IPS-NIHi7 (cell line): ENCODE measurements at regions not wholly inside any gene's neighbourhood (a gene's known extent, or its start where the extent isn't known, plus 50 kb on each side); places are given as distances from the start of the nearest gene placed in this dataset.

Source experiments
- DNase-seq: peaks from one replicate; pipeline ENCODE4 v3.0.0; 2012; ENCODE audit warnings: mixed read lengths; ENCODE audit errors: extremely low spot score

DNA sequence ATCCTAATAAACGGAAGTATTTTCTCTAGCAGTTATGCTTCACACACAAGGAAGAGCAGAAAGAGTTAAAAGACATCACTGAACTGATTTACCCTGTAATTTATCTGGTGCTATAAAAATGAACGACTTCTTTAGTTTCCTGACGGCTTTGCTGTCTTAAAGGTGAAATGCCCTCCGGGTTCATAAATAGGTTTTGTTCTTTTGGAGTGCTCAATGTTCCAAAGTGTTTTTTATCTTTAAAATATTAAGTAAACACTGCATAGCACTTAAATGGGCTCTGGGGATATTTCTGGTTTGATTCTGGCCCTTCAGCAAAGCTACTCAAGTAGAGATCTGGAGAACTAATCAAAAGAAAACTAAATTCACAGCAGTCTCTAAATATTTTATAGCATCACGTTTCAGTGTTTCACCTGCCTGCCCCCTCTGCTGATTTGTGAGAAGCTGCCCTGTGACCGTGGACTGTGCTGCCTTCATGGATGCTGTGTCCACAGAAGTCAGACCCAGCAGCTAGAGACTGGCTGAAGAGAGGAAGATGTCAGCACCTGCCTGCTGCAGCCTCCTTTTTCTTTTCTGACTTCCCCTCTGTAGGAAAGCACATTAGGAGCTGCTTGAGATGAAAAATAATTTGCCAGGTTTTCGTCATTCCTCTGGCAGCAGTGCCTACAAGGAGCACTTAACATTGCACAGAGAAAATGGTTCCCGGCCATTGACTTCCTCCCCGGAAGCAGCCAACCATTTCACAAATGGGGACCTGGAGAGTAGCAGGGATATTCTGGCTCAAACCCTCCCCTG is 205.1 kb upstream of the FSCB start:
- DNase-seq, result no peak

DNA sequence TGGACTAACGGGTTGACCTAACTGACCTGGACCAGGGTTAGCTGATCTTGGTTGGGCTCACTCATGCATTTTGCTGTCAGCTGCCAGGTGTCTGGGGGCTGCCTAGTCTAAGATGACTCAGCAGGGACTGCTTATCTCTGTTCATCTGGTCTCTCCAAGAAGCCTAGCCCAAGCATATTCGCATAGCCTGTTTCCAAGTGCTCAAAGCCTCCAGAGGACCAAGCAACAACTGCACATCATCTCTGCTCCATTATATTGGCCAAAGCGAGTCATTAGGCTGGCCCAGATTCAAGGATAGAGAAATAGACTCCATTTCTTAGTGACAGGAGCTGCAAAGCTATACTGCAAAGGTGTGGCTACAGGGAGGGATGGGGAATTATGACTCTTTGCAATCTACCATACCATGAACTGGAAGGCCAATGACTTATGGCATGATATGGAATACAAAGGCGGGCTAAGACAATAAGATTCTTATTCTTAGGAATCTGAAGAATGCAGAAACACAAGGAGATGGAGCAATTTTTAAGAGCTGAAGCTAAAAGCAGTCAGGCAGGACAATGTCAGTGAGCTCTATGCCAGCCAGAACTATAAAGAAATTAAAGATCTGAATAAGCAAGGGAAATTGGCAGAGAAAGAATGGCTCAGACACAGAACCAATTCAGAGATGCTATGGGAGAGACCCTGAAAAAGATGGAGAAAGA is 194.6 kb upstream of the FSCB start:
- DNase-seq, result no peak

DNA sequence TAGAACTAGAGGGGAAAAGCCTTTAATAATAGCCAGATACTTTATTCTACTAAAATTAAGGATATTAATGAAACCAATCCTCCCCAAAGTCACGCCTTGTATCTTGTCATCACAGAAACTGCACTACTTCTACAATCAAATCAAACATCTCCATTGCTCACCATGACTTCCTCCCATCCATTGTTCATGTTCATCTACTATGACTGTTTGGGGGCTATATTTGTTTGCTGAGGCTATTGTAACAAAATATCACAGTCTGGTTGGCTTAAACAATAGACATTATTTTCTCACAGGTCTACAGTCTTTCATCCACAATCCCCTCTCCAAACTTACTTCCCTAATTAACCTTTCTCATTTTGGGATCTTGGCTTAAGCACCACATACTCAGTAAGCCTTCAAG is 193.6 kb upstream of the FSCB start:
- no peak for DNase-seq

DNA sequence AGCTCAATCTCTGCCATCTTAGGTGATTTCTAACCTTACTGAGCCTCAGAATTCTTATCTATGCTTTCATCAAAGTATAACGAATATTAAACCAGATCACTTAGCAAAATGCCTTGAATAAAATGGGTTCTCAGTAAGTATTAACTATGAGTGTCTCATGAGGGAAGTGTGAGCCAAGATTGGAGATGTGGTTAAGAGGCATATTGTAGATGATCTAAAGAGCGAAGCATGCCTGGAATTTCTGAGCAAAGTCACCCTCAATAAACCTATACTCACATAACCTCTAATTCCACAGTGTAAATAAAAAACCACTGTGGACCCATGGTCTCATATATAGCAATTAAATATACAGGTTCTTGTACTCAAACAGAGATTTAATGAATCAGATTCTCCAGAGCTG is 193.1 kb upstream of the FSCB start:
- no peak for DNase-seq

DNA sequence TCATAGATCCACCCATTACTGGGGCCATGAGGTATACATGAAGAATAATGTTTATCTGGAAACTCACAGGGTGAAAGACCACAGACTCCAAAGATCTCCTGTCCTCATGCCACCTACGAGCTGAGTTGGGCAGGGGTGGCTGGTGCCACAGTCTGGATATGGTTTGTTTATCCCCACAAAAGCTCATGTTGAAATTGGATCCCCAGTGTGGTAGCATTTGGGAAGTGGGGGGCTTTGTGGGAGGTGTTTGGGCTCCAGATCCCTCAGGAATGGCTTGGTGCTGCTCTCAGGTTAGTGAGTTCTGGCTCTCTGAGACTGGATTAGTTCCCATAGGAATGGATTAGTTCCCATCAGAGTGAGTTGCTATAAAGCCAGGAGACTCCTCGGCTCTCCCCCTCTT is 192.3 kb upstream of the FSCB start:
- DNase-seq, result no peak

DNA sequence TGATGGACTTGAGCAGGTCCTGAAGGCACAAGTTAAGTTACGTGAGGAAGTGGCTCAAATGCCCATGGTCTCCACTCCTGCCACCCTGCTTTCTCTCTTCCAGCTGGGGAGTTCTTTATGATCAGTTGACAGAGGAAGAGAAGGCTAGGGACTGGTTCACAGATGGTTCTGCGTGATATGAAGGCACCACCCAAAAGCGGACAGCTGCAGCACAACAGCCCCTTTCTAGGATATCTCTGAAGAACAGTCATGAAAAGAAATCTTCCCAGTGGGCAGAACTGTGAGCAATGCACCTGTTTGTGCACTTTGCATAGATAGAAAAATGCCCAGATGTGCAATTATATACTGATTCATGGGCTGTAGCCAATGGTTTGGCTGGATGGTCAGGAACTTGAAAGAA is 162.4 kb upstream of the FSCB start:
- DNase-seq, result no peak

DNA sequence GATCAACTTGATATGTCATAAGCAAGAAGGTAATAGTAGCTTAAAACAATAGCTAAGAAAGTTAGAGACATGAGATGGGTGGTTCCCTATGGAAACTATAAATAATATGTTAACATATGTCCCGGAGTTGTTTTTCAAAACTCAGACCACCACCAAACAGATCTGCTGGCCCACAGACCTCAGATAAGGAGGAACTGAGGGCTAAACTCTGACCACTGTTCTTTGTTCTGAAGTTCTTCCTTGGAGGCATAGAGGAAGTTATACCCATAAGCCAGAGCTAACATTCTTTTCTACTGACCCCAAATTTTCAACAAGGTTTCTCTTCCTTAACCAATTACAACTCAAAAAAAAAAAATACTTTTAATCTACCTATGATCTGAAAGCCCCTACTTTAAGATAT is 156.1 kb upstream of the FSCB start:
- no peak for DNase-seq

DNA sequence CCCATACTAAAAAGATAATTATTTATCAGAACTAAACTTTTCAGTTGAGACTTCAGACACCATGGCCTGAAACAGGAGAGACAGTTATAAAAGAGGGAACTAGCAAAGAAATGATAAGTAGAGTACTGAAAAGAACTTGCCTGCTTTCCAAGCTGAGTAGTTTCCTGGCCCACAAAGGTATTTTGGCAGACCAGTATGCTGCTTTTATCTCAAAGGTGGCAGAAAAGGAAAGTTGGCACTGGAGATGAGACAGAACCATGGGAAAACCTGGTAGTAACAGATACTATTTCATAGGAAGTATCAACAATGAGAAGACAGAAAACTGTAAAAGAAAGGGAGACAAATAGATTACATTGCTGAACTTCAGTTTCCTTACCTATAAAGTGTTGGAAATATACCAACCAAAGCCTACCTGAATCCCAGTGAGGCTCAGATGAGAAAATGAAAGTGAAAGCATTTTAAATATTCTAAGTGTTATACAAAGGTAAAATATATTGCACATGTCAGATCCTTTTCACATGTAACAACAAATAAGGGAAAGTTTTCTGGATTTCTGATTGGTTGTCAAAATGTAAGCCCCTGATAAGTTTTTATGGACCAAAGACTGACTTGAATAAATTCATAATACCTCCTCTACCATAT is 155.3 kb upstream of the FSCB start:
- no peak for DNase-seq

DNA sequence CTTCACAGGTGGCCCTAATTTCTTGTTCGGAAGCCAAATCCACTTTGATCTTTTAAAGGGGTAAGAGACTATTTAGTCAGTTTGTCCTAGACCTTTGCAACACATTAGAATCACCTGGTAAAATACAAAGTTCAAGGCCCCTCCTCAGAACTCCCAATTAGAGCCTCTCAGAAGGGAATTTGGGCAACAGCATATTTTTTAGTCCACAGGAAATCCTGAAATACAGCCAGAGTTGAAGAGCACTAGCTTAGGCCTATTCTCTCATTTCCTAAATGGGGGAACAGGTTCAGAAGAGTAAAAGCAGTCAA is 151.3 kb upstream of the FSCB start:
- DNase-seq, result no peak

DNA sequence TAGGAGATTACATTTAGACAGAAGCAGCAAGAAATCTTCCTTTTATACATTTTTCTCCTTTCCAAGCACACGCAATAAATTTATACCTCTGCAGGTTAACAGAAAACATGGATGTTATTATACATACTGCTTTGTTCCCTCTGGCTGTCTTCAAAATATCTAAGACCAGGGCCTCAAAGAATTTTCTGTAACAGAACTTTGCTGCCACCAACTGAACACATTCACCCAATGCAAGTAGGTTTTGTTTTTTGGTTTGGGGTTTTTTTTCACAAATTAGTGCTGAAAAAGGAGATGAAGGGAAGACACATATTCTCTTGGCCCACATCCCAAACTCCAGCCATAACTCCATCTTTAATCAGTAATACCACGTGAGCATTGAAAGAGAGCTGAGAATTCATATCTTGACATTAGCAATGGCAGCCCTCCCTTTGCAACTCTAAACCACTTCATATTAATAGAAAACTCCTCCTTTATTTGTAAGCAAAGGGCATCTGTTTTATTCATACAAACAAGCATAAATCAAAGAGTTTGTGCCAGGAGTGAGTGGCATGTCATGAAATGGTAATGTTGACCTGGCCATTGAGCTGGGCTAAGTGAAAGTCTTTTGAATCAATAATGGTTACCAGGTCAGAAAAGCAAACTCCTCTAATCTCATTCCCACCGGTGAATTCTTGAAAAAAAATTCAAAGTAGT is 150.8 kb upstream of the FSCB start:
- no peak for DNase-seq

DNA sequence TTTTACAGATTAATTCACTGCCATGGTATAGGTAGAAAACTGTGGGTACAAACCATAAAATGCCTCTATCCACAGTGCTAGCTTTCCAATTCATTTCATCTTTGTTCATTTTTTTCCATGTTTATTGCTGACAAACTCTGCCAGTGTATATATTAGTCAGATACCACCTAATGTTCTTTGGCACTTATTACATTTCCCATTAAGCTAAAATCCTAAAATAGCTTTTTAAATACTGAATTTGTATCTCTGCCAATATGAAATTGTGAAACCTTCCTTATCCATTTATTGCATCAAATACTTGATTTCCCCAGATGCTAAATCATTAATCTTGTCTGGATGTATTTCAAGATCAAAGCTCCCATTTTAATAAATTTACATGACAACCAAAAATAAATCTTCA is 150.1 kb upstream of the FSCB start:
- DNase-seq, result no peak

DNA sequence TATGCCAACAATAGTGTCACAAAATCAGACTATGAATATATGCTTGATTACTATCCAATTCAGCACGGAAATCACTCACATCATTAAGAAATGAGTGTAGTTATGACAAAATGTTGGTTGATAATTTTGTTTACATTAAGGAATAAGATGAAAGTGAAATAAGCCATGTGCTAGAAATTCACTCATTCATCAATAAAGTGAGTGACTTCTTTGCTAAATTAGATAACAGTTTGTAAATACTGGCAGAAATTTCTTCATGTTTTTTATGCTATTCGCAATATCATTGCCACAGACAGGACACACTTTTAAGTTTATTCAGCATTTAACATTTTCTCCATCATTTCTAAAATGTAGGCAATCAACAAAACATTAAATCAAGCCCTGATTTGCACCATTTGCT is 147.5 kb upstream of the FSCB start:
- DNase-seq, result no peak

DNA sequence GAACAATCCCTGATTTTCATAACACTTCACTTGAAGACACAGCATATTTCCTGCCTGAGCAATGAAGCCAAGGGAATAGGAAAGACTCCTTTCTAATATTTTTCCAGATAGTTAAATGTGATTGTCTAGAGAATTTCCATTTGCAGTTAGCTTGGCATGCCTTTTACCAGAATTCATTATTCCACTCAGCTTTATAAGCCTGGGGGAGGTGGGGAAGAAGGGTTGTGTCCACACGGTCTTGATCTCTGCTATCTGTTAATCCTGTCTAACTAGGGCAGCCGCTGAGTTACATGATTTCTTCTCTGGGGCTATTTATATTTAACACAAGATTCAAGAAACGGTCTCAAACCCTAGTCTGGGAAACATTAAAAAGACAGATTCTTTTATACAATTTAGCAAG is 146.6 kb upstream of the FSCB start:
- no peak for DNase-seq

DNA sequence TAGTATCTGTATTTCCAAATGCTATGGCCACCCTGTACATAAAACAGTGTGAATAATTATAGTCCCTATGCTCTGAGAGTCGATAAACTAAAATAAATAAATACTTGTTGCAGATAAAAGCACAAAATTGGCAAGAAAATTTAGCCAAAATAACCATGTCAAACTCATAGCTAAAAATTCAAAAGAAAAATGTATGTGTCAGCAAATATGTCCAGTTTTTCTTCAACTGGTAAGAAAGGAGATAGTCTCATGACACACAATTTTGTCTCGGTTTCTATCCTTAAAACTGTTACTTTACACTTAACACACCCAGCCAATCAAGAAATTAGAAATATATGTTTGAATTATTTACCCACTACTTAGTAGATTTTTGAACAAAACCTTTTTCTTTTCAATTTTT is 145.6 kb upstream of the FSCB start:
- DNase-seq, result no peak

DNA sequence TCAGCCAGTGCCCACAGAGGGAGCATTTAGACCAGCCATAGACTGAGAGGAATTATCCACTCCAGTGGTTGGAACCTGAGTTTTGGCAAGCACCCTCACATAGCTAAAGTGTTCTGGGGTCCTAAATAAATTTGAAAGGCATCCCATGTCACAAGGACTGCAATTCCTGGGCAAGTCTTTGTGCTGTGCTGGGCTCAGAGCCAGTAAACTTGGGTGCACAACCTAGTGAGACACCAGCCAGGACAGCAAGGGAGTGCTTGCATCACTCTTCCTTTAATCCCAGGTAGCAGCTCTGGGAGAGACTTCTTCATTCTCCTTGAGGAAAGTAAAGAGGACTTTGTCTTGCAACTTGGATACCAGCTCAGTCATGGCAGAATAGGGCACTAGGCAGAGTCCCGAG is 142.0 kb upstream of the FSCB start:
- DNase-seq, result no peak

DNA sequence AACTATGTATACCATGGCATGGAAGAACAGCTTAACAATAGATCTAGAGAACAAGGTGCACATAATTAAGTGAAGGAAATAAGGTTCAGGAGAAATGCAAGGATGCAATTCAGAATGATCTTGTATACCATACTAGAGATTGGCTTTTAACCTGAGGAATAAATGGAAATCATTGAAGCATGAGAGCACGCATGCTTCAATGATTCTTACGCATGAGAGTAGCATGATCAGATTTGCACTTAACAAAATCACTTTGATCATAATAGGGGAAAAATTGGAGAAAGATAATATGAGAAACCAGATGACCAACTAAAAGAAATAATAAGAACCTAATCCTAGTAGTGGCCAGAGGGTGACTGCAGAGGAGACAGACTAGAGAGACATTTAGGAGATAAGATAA is 133.3 kb upstream of the FSCB start:
- DNase-seq, result no peak

DNA sequence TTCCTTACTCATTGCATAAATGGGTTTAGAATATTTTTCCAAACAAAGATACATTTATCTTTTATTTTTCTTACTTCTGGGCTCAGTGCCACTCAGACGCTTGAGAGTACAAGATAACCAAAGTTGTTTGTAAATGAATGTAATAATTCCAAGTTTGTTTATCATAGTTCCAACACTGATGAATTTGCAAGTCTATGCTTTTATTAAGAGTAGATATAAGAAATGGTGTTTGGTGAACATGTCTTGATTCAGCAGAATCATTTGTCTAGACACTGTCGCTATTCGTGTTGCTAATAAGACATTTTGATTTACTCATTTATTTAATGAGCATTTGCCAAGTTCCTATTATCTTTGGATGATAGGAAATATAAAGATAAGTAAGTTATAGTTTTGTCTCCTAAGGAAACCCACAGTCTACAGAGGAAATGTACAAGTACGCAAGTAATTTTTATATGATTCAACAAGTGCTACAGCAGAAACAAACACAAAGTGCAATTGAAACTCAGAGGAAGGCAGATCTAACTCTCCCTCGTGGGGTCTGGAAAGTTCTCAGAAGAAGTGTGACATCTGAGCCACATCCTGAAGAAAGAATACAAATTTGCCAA is 132.8 kb upstream of the FSCB start:
- DNase-seq, result no peak

DNA sequence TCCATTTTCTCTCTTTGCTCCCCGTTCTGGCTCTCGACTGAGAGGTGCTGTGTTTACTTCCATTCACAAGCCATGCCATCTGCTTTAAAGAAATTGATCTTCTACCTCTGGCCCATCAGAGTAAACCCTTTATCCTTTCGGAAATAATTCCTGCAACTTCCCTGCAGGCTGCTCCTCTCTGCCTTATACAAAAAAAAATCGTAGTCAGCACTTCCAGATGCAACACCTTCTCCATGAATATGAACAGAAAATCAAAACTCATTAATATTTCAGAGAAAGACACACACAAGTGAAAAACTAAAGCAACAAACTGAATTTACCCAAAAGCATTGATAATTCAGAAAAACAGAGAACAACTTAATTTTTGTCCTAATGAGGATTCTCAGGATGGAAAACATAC is 127.6 kb upstream of the FSCB start:
- no peak for DNase-seq

DNA sequence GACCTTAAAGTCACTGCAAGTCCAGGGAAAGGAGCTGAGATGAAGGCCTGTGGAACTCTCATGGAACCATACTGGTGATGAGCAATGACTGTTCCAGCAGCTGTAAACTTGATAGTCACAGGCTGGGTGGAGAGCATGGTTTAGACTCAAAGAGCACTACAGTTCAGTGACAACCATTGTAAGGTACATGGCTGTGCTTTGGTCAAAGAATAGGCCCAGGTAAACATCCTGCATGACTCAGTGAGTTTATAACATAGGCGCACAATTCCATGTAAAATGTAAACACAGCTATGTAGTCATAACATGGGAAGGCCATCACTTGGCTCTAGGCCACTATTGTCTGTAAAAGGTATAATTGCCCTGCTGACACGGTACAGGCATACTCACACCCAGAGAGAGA is 119.3 kb upstream of the FSCB start:
- no peak for DNase-seq

DNA sequence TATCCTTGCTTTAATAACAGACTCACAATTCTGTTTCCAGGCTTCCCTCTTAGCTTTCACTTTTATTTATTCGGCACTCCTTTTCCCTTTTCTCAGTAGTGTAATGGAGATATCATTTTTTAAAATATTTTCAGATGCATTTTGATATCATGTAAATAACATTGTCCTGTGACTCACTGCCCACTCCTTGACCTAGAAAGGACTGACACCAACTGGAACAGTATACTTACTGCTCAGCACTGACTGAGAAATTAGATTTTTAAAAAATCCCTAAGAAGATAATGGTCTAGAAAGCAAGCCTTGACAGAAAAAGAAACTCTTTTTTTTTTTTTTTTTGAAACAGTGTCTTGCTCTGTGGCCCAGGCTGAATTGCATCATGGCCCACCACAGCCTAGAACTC is 118.0 kb upstream of the FSCB start:
- no peak for DNase-seq

DNA sequence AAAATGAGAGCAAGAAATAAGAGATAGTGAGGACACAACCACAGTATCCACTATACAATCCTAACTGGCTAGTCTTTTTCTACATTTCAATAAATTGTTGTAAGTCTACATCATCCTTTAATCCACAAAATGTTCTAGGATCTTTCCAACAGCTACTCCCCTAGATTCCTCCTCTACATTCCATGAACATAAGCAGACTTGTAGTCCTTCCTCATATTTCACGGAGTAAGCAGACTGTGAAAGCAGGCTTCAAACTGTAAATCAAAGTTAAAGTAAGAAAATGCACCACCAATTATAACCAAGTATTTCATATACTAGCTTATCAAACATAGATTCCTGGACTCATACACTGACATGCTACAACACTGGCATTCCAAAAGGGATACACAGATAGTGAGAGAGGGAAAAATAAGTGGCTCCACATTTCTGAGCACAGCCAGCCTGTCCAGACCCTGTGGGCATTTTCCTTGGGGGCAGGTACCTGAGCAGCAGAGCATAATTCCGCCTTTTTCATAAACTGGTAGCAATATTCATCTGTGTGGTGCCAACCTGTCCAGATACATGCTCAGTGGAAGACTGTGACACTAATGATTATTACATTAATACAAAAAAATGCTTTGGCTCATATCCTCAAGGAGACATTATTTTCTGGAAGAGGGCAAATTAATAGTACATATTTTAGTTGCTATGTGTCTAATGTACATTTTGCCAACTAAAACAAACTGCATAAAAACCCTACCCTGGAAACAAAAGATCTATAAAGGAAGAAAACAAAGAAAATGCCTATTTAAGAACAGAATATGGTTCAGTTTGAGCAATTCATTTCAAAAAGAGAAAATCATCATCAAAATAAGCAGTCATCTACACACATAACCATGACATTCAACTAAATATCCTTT is 113.3 kb upstream of the FSCB start:
- no peak for DNase-seq
